Neural progenitor cell (in vitro differentiated cells): ENCODE measurements at regions not wholly inside any gene's neighbourhood (a gene's known extent, or its start where the extent isn't known, plus 50 kb on each side); places are given as distances from the start of the nearest gene placed in this dataset.
"Not testable (repeated sequence)": the region's sequence is repeated elsewhere in the genome, so short reads cannot be mapped to it uniquely, and the experiment has no call there.

ENCODE experiments used
- DNase-seq: peaks from one replicate; pipeline ENCODE4 v3.0.0-alpha.2; 2016; ENCODE audit warnings: low spot score
- H2AFZ ChIP-seq: fragments of 200-600 bp; sonication (generic); replicated peaks from 2 replicates; pipeline ENCODE4 v1.6.1; 2016; ENCODE audit warnings: antibody characterized with exemption
- H3F3A ChIP-seq: fragments of 200-600 bp; sonication (generic); 2 replicates; pipeline ENCODE4 v1.6.1; 2016; ENCODE audit warnings: antibody characterized with exemption, low read depth
- H3K27ac ChIP-seq: fragments of 200-600 bp; sonication (generic); 2 replicates; pipeline ENCODE4 v1.5.1; 2016; ENCODE audit warnings: mild to moderate bottlenecking
- H3K27me3 ChIP-seq: fragments of 200-600 bp; sonication (generic); 2 replicates; pipeline ENCODE4 v1.6.1; 2016; ENCODE audit warnings: mild to moderate bottlenecking, moderate library complexity
- H3K36me3 ChIP-seq: fragments of 200-600 bp; sonication (generic); 2 replicates; pipeline ENCODE4 v1.5.1; 2016
- H3K4me1 ChIP-seq: fragments of 200-600 bp; sonication (generic); 2 replicates; pipeline ENCODE4 v1.6.1; 2016; ENCODE audit warnings: mixed run types
- H3K4me2 ChIP-seq: fragments of 200-600 bp; sonication (generic); 2 replicates; pipeline ENCODE4 v1.6.1; 2016
- H3K4me3 ChIP-seq: fragments of 200-600 bp; sonication (generic); 2 replicates; pipeline ENCODE4 v1.5.1; 2016
- H3K79me2 ChIP-seq: fragments of 200-600 bp; sonication (generic); 2 replicates; pipeline ENCODE4 v1.6.1; 2016; ENCODE audit warnings: low read depth
- H3K9ac ChIP-seq: fragments of 200-600 bp; sonication (generic); 2 replicates; pipeline ENCODE4 v1.6.1; 2016
- H3K9me3 ChIP-seq: fragments of 200-600 bp; sonication (generic); 2 replicates; pipeline ENCODE4 v1.5.1; 2016; ENCODE audit warnings: low read depth
- H4K20me1 ChIP-seq: fragments of 200-600 bp; sonication (generic); 2 replicates; pipeline ENCODE4 v1.6.1; 2016; ENCODE audit warnings: low read depth
- H3K27ac Mint-ChIP-seq: 3 replicates; pipeline ENCODE4 v1.8.0; 2021; ENCODE audit warnings: mixed read lengths
- H3K27me3 Mint-ChIP-seq: 2 replicates; pipeline ENCODE4 v1.8.0; 2022; ENCODE audit warnings: low read depth, mild to moderate bottlenecking, inconsistent platforms, moderate library complexity, mixed read lengths; ENCODE audit not compliant: insufficient read depth
- H3K36me3 Mint-ChIP-seq: 3 replicates; pipeline ENCODE4 v1.8.0; 2021; ENCODE audit warnings: mixed read lengths
- H3K4me1 Mint-ChIP-seq: 3 replicates; pipeline ENCODE4 v1.8.0; 2021; ENCODE audit warnings: mixed read lengths
- H3K4me3 Mint-ChIP-seq: 3 replicates; pipeline ENCODE4 v1.8.0; 2021; ENCODE audit warnings: mild to moderate bottlenecking, moderate library complexity, mixed read lengths
- H3K9me3 Mint-ChIP-seq: 3 replicates; pipeline ENCODE4 v1.8.0; 2020; ENCODE audit warnings: mixed read lengths
- CTCF ChIP-seq: fragments of 200-600 bp; sonication (generic); IDR thresholded peaks from 2 replicates; pipeline ENCODE4 v1.5.1; 2017; ENCODE audit warnings: antibody characterized with exemption, mild to moderate bottlenecking
- EZH2 ChIP-seq: fragments of 200-600 bp; sonication (generic); IDR thresholded peaks from 2 replicates; pipeline ENCODE4 v1.6.1; 2017; ENCODE audit warnings: antibody characterized with exemption, mild to moderate bottlenecking, moderate library complexity
- EZH2phosphoT487 ChIP-seq: fragments of 200-600 bp; sonication (generic); IDR thresholded peaks from 2 replicates; pipeline ENCODE4 v1.6.1; 2017; ENCODE audit warnings: antibody characterized with exemption

DNA sequence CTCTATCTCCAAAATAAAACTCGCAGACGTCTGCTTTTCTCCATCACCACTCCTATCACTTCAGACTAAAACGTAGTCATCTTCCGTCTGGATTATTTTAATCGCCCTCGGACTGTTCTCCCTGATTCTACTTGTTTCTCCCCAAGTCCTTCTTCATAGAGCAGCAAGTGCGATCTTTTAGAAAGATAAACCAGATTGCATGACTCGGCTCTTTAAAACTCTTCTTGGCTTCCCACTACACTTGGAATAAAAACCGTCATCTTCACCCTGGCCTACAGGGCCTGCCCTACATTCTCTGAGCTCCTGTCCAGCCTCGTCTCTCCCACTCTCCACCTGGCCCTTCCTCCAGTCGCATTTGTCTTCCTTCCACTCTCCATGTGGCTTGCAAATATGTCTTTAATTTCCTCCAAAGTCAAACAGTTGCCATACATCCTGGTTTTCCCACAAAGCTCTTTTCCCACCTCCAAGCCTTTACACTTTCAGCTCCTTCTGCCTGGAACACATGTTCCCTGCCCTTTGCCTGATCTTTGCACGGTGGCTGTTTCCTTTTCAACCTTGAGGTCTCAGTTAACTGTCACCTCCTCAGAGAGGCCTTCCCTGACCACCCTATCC, 70.5 kb upstream of the DHX40 start:
- Histone ChIP-seq H3K4me2 (no peak overlapping the region), H3K9me3 (no peaks in the 10 kb centered on the region), H2AFZ (peak overlapping the region; percentile 34), H3F3A (no peaks in the 10 kb centered on the region), H4K20me1 (no peaks in the 10 kb centered on the region), H3K79me2 (no peaks in the 10 kb centered on the region), H3K9ac (no peak overlapping the region), H3K4me3 (no peak overlapping the region), H3K4me1 (no peaks in the 10 kb centered on the region), H3K27ac (no peak overlapping the region), H3K27me3 (no peaks in the 10 kb centered on the region), H3K36me3 (no peaks in the 10 kb centered on the region)
- TF ChIP-seq EZH2 (no peak), CTCF (no peak), EZH2phosphoT487 (no peak)
- H3K36me3 Mint-ChIP-seq = no peaks in the 10 kb centered on the region
- no peak for DNase-seq
- peaks cover 6% of the 10 kb centered on the region for H3K27me3 Mint-ChIP-seq
- H3K4me1 Mint-ChIP-seq = peaks cover 23% of the 10 kb centered on the region
- H3K4me3 Mint-ChIP-seq = no peak overlapping the region
- H3K9me3 Mint-ChIP-seq = peaks cover 5% of the 10 kb centered on the region
- peak overlapping the region; percentile 13 for H3K27ac Mint-ChIP-seq

DNA sequence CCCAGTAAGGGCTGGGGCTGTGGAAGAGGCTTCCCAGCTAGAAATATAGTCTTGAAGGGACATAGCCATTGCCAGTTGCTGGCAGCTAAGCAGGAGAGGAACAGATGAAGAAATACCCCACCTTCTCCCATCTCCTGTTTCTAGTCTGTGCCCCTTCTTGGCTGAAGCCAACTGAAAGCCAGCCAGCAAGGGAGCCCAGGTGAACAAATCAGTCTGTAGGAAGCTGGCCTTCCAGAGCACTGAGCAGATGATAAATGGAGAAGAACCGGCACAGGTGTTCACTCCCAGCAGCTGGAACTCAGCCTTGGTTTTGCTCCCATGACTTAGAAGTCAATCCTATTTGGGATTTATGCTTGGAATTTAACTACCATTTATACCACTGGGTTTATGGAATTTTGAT, 69.2 kb upstream of the DHX40 start:
- H3K4me3 ChIP-seq = no peak overlapping the region
- Mint-ChIP-seq H3K27me3 (peaks cover 6% of the 10 kb centered on the region), H3K27ac (no peak overlapping the region), H3K9me3 (peaks cover 5% of the 10 kb centered on the region), H3K36me3 (no peaks in the 10 kb centered on the region), H3K4me3 (no peak overlapping the region), H3K4me1 (peaks cover 25% of the 10 kb centered on the region)
- H3K4me2 ChIP-seq = no peak overlapping the region
- no peaks in the 10 kb centered on the region for H3K9me3 ChIP-seq
- no peak overlapping the region for H2AFZ ChIP-seq
- no peak overlapping the region for H3K9ac ChIP-seq
- no peaks in the 10 kb centered on the region for H4K20me1 ChIP-seq
- no peaks in the 10 kb centered on the region for H3K27me3 ChIP-seq
- peaks cover 3% of the 10 kb centered on the region for H3K4me1 ChIP-seq
- H3F3A ChIP-seq = peaks cover 2% of the 10 kb centered on the region
- DNase-seq = no peak
- no peaks in the 10 kb centered on the region for H3K79me2 ChIP-seq
- no peak overlapping the region for H3K27ac ChIP-seq
- no peak for TF ChIP-seq EZH2
- no peak for TF ChIP-seq CTCF
- TF ChIP-seq EZH2phosphoT487 = no peak
- H3K36me3 ChIP-seq = no peaks in the 10 kb centered on the region

- Mint-ChIP-seq H3K36me3 (no peaks in the 10 kb centered on the region), H3K9me3 (peaks cover 5% of the 10 kb centered on the region), H3K4me1 (peaks cover 26% of the 10 kb centered on the region), H3K27ac (peak overlapping the region; percentile 72), H3K4me3 (no peak overlapping the region), H3K27me3 (peaks cover 3% of the 10 kb centered on the region)
- Histone ChIP-seq H3K27ac (no peak overlapping the region), H3K9me3 (no peaks in the 10 kb centered on the region), H3K36me3 (no peaks in the 10 kb centered on the region), H3K9ac (no peak overlapping the region), H2AFZ (no peak overlapping the region), H4K20me1 (no peaks in the 10 kb centered on the region), H3K4me3 (no peak overlapping the region), H3F3A (peaks cover 4% of the 10 kb centered on the region), H3K27me3 (no peaks in the 10 kb centered on the region), H3K4me1 (peaks cover 7% of the 10 kb centered on the region), H3K4me2 (no peak overlapping the region), H3K79me2 (no peaks in the 10 kb centered on the region)
- TF ChIP-seq EZH2phosphoT487 (no peak), EZH2 (no peak), CTCF (no peak)
- no peak for DNase-seq
Measured at GRCh38 chr17:59498530-59499307, 66.7 kb upstream of the DHX40 start.

DNA sequence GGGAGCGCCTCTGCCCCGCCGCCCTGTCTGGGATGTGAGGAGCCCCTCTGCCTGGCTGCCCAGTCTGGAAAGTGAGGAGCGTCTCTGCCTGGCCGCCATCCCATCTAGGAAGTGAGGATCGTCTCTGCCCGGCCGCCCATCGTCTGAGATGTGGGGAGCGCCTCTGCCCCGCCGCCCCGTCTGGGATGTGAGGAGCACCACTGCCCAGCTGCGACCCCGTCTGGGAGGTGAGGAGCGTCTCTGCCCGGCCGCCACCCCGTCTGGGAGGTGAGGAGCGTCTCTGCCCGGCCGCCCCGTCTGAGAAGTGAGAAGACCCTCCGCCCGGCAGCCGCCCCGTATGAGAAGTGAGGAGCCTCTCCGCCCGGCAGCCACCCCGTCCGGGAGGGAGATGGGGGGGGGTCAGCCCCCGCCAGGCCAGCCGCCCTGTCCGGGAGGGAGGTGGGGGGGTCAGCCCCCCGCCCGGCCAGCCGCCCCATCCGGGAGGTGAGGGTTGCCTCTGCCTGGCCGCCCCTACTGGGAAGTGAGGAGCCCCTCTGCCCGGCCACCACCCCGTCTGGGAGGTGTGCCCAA, 65.2 kb upstream of the DHX40 start:
- H3K9ac ChIP-seq, H3K9me3 Mint-ChIP-seq, H3K79me2 ChIP-seq, H3K4me1 ChIP-seq, H3F3A ChIP-seq, H3K27ac ChIP-seq, H2AFZ ChIP-seq, H3K4me3 ChIP-seq, H3K36me3 ChIP-seq, H3K36me3 Mint-ChIP-seq, H4K20me1 ChIP-seq, H3K27ac Mint-ChIP-seq, H3K4me2 ChIP-seq, H3K27me3 Mint-ChIP-seq, DNase-seq, H3K4me3 Mint-ChIP-seq, H3K27me3 ChIP-seq, H3K9me3 ChIP-seq: not testable (repeated sequence)
- H3K4me1 Mint-ChIP-seq = peaks cover 13% of the 10 kb centered on the region
